ENCODE measurements at regions not wholly inside any gene's neighbourhood (a gene's known extent, or its start where the extent isn't known, plus 50 kb on each side); places are given as distances from the start of the nearest gene placed in this dataset.

DNA sequence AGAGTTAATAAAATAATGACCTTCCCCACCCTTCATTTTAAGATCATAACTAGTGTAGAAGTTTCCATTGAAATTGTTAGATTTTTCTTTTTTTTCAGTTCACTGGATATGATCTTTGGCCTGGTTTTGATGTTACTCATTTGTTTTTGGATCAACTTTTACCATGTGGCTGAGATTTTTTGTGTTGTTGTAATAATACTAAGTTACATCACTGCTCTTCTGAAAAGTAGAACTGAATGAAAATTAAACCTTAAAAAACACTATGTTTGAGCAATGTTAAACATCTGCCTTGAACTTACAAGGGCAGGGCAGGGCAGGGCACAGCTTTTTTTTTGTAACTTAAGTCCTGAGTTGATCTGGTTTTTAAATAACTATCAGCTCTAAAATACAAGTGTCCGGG, 204.8 kb upstream of the ADAMTS5 start:
- TF ChIP-seq, protein P1, sequence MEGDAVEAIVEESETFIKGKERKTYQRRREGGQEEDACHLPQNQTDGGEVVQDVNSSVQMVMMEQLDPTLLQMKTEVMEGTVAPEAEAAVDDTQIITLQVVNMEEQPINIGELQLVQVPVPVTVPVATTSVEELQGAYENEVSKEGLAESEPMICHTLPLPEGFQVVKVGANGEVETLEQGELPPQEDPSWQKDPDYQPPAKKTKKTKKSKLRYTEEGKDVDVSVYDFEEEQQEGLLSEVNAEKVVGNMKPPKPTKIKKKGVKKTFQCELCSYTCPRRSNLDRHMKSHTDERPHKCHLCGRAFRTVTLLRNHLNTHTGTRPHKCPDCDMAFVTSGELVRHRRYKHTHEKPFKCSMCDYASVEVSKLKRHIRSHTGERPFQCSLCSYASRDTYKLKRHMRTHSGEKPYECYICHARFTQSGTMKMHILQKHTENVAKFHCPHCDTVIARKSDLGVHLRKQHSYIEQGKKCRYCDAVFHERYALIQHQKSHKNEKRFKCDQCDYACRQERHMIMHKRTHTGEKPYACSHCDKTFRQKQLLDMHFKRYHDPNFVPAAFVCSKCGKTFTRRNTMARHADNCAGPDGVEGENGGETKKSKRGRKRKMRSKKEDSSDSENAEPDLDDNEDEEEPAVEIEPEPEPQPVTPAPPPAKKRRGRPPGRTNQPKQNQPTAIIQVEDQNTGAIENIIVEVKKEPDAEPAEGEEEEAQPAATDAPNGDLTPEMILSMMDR (IDR thresholded peaks at IDR 0.05) = no peak
- no peak for TF ChIP-seq POLR2AphosphoS5 (IDR thresholded peaks at IDR 0.05)

All from suprapubic skin (tissue), 3 donors.